GM19467 (cell line): ENCODE measurements at regions not wholly inside any gene's neighbourhood (a gene's known extent, or its start where the extent isn't known, plus 50 kb on each side); places are given as distances from the start of the nearest gene placed in this dataset.

ENCODE experiments used
- ATAC-seq: cut with Tn5 transposase; IDR thresholded peaks from one replicate; pipeline ENCODE4 v1.9.1; 2021; ENCODE audit warnings: mild to moderate bottlenecking, moderate library complexity; ENCODE audit not compliant: unreplicated experiment

GRCh38 chr1:65090406-65090805 lies 57.6 kb upstream of the AK4 start:
- no peak for ATAC-seq

- ATAC-seq = no peak
Measured at GRCh38 chr1:65092691-65093090, 55.3 kb upstream of the AK4 start.

GRCh38 chr1:65097076-65097475 lies 50.9 kb upstream of the AK4 start:
- ATAC-seq = no peak
